Right lobe of liver (tissue), 4 donors: ENCODE measurements at regions not wholly inside any gene's neighbourhood (a gene's known extent, or its start where the extent isn't known, plus 50 kb on each side); places are given as distances from the start of the nearest gene placed in this dataset.

ENCODE experiments used
- CTCF ChIP-seq, 4 donors: fragments of 200-600 bp in 3 of 4; fragments of 450-650 bp in 1 of 4; IDR thresholded peaks; one replicate each; pipeline versions ENCODE4 v1.5.1 to v1.8.0; 2016 to 2022; ENCODE audit warnings: antibody characterized with exemption in 4 of 4, mild to moderate bottlenecking in 2 of 4
- POLR2A ChIP-seq: fragments of 450-650 bp; IDR thresholded peaks from one replicate; pipeline ENCODE4 v1.6.1; 2017; ENCODE audit warnings: antibody characterized with exemption, mild to moderate bottlenecking
- donor health status: DM: no; HTN: no; CAD: no.
- donor health status: DM: no; HTN: no; CAD: no.
- donor health status: DM: no; HTN: yes; CAD: no.

DNA sequence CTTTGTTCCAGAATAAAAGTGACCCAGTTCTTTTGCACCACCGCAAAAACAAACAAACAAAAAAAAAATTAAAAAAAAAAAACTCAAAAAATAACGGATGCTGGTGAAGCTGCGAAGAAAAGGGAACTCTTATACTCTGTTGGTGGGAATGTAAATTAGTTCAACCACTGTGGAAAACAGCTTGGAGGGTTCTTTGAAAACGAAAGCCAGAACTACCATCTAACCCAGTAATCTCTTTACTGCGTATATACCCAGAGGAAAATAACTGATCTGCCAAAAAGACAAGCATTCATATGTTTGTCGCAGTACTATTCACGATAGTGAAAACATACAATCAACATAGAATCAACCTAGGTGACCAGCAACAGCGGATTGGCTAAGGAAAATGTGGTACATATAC lies 298.9 kb upstream of the CBLB start:
- TF ChIP-seq POLR2A: no peak
- no peak for TF ChIP-seq CTCF (IDR thresholded peaks at IDR 0.05)
